HG02973 (cell line): ENCODE measurements at regions not wholly inside any gene's neighbourhood (a gene's known extent, or its start where the extent isn't known, plus 50 kb on each side); places are given as distances from the start of the nearest gene placed in this dataset.

Source experiments
- ATAC-seq: cut with Tn5 transposase; IDR thresholded peaks from one replicate; pipeline ENCODE4 v1.9.1; 2021; ENCODE audit warnings: moderate library complexity; ENCODE audit not compliant: unreplicated experiment

DNA sequence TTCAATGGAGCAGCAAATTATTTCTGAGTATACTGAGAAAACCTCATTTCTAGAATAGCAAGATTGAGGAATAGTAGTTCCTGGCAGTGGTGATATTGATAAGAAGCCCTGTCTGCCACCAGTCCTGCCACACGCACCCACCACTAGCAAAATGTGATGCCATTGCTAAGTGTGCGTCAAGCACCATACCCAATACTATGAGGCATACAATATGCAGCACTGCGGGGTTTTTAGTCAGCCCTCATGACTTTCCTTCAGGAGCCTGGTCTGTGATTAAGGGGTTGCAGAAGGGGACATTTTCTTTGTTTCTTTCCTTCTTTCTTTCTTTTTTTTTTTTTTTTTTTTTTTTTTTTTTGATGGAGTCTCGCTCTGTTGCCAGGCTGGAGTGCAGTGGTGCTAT is 128.7 kb upstream of the USP38 start:
- no peak for ATAC-seq

DNA sequence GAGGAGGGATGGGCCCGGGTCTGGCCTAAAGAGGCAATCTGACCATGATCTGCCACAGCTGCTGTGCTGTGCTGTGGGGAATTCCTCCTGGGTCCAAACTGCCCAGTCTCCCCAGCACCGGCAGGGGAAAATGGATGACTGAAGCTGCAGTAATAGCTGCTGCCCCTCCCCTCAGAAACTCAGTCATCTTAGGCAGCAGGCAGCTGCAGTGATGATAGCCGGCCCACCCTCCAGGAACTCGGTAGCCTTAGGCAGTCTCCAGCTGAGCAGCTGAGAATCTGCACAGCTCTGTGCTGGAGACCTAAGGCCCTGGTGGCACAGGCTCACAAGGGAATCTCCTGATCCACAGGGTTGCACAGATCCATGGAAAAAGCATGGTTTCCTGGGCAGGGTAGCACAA is 113.4 kb upstream of the USP38 start:
- no peak for ATAC-seq

DNA sequence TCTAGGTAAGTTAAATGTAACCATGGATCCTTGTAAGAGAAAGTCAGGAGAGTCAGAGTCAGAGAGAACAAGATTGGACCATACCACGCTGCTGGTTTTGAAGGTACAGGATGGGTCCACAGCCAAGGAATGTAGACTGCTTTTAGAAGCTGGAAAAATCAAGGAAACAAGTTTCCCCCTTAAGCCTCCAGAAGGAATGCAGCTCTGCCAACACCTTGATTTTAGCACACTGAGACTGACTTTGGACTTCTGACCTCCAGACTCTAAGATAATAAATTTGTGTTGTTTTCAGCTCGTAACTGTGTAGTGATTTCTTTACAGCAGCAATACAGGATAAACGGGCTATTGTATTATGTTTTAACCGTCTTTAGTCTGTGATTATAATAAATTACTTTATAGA is 108.0 kb upstream of the USP38 start:
- ATAC-seq, result no peak

DNA sequence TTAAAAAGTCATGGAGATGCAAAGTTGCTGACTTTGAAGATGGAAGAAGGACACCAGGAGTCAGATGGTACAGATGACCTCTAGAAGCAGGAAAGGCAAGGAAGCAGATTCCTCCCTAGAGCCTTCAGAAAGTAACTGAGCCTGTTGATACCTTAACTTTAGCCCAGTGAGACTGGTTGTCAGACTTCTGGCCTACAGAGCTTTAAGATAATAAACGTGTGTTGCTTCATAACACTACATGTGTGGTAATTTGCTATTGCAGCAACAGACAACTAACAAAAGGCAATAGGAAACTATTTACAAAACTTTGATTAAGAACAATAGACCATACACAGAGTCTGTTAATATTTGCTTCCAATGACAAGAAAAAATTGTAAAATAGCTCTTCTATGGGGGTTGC is 102.0 kb upstream of the USP38 start:
- no peak for ATAC-seq

DNA sequence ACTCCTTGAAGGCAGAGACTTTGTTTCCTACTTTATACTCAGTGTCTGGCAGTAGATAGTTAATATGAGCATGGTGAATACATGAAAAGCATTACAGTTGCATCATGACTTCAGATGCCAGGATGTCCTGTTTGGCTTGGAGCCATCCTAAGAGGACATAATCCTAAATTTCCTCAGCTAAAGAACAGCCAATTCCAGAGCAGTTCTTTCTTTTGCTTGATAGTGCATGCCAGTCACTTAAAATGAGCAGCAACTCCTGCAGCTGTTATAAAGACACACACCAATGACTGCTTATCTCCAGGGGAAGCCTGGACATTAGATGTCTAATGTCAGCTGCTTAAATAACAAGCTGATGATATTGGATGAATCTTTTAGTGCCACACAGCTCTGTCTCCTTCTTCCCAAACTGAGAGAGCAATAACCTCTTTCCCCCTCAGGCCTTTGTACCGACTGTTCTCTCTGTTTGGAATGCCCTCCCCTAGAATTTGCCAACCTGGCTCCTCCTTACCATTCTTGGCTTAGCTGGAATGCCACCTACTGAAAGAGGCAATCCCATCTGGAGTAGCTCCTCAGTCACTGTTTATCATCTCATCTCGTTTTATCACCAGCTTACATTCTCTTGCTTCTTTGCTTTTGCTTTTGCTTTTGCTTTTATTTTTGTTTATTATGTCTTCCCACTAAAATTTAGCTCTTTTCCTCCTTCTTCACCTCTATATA is 100.8 kb upstream of the USP38 start:
- ATAC-seq, result no peak

DNA sequence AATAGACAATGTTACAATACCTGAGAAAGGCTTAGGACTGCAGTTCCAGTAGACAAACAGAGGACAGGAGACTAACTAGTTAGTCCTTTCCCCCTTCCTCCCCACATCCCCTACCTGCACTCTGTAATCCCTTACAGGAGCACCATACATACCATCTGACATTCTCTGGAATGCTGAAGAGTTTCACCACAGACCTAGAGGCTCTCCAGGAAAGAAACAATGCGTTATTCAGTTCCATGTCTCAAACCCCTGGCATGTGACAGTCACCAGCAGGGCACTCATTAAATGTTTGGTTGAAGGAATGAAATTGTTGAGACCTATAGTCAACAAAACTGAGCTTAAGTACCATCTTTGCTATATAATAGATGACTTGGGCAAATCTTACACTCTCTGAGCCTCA is 100.2 kb upstream of the USP38 start:
- no peak for ATAC-seq

DNA sequence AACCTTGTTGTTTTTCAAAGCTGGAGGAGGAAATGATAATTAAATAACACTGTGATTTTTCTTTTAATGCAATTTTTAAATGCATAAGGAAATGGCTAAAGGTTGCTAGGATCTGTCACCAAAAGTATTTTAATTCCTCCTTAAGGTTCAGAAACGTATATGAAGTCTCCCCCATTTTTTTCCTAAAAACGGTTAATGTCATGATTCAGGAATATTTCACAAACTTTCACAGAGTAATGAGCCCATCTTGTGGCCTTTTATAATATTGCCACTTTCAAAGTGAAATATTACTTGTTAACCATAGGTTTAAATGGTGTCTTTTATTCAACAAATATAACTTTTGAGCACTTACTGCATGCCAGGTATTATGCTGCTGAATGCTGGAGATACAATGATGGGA is 99.5 kb upstream of the USP38 start:
- no peak for ATAC-seq

DNA sequence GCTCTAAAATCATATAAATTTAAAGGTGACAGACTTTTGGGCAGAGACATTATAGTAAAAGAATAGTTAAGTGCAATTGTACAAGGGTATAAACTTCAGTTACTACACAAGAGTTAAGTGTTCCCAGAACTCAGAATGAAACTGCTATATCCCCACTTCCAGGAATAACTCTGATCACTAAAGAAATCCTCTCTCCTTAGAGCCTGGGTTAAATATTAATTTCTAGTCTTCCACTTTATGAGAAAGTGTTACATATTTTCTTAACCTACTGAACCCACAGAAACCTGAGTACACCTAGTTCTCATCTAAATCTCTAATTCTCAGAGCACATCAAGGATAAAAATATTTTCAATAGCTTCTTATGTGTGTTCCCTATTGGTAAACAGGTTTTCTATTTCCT is 99.1 kb upstream of the USP38 start:
- no peak for ATAC-seq

DNA sequence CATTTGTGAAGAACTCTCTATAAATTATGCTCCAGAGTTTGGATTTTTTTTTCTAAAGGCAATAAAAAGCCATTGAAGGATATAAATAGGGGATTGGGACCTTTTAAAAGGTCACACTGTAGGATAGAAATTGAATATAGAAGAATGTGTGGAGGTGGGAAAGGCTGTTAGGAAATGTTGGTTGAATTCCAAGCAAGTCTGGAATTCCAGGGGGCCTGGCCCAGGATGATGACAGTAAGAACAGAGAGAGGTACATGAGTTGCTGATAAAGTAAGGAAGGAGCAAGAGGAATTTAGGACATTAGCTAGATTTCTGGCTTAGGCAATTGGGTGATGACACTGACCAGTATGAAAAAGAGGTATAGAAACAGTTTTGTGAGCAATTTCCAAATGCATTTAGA is 95.4 kb upstream of the USP38 start:
- no peak for ATAC-seq

DNA sequence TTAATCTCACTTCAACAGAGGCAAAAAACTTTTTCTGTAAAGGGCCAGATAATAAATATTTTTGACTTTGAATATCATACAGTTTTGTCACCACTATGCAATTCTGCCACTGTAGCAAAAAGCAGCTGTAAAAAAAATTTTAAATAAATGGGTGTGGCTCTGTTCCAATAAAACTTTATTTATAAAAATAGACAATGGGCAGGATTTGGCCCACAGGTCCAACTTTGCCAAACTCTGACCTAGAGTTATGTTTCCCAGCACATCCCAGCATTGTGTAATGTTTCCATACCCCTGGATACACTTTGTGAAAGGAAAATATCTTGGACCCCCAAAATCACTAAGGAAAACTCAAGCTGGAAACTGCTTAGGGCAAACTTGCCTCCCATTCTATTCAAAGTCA is 94.9 kb upstream of the USP38 start:
- no peak for ATAC-seq

DNA sequence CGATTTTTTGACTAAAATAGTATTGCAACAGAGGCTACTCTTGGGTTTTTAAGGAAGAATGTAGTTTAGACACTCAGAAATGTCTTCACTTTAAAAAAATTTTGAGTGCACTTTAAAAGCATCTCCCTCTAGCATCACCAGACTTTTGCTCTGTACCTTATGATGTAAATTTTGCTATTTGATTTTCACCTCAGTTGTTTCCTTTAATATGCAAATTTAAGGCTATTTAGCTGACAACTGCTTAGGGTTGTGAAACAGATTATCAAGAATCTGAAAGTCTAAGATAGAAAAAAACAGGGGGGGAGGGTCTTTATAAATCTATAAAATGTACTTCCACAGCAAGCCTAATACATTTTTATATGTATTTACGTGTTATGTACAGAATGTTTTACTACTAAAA is 92.9 kb upstream of the USP38 start:
- no peak for ATAC-seq

DNA sequence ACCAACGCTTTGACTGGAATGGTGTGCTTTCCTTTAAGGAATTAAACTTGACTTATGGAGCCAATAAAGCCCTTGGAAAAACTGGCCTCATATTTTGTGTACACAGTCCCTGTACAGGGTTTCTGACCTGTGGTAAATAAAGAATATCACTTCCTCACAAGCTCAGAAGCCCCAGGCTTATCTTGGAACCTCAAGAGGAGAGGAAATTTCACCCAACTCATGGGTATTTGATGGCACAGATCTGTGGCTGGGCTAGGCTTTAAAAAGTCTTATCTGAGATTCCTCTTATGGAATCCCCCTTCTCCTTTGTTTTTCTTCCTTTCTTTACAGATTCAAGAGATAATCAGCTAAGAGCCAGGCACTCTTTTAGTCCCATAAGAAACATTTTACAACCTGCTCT is 89.3 kb upstream of the USP38 start:
- no peak for ATAC-seq

DNA sequence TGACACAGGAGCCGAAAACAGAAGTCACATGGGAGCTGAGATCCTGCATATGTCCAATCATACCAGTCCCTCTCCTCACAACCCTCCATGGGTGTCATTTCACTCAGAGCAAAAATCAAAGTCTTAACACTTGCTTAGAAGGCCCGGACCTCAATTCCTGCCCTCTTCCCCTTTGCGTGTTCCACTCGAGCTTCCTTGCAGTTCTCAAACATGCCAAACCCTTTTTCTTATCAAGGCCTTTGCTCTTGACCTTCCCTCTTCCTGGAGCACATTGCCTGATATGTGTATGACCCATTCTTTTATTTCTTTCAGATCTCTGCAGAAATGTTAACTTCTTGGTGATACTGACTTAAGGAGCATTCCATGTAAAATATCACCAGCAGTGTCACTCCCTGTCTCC is 87.0 kb upstream of the USP38 start:
- no peak for ATAC-seq

DNA sequence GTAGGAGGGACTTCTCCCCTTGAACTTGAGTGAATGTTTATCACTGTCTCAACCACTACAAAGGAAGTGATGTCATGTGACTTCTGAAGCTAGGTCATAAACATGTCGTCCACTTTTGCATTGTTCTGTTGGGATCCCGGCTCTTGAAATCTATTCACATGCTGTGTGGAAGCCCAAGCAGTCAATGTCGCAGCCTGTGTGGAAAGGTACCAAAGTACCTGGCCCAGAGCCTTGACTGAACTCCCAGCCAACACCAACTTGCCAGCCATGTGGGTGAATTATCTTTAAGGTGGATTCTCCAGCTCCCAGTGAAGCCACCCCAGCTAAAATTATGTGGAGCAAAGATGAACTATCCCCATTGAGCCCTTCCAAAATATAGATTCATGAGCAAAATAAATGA is 85.0 kb upstream of the USP38 start:
- ATAC-seq, result no peak

DNA sequence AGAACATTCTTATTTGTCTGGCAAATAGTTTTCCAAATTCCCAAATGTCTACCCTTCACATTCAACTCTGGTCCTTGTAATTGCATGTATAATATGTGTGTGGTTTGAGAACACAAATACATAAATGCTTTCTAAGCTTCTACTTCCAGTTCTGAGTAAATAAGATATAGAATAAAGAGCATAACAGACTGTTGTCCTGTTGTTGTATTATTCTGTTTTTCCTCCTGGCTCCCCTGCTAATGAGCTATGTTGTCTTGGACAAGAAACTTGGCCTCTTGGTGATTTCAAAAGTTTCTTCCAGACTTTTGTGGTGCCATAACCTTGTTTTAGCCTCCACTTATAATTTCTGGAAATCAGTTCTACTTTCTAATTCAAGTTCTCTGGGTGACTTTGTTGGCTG is 75.3 kb upstream of the USP38 start:
- ATAC-seq, result no peak

DNA sequence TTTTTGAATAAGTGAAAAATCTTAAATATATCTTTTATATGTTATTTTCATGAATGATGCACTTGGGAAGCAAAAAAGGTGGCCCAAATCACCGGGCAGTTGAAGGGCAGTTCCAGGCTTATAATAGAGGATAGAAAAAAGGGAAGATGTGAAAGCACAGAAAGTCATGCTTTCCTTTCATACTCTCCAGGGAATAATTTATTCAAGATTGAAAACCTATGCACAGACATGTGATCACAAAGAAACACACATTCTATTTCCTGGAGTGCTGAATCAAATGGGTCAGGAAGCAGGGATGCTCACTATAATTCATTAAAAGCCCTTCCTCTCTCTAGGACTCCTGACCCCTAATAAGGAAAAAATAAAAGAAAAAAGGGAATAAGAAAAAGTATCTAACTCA is 66.1 kb upstream of the USP38 start:
- ATAC-seq, result no peak

DNA sequence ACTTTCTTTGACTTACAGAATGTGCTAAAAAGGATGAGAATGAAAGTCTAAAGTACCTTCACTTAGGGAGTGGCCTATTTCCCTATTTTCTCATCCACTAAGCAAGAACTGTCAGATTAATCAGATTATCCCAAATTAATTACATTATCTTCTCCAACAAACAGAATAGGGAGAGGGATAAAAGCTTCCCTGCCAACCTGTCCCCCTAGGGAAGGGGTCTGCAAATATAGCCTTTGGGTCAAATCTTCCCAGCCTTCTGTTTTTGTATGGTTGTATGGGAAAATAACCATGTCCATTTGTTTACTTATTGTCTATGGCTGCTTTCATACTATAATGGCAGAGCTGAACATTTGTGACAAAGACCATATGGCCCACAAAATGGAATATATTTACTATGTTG is 57.1 kb upstream of the USP38 start:
- no peak for ATAC-seq

DNA sequence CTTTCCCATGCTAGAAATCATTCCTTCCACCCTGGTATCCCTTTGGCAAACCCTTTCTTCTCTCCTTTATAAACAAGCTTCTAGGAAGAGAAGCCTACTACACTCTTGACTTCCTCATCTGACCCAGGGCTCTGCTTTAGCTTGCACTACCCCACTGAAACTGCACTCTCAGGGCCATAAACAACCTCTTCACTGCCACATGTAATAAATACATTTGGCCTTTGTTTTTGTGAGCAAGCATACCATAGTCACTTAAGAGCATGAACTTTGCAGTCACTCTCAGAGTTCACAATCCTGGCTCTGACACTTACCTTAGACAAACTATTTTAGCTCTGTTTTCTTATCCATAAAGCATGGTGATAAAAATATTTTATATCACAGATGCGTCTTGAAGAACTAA is 50.7 kb upstream of the USP38 start:
- no peak for ATAC-seq
